ENCODE measurements at regions not wholly inside any gene's neighbourhood (a gene's known extent, or its start where the extent isn't known, plus 50 kb on each side); places are given as distances from the start of the nearest gene placed in this dataset.
"Not testable (repeated sequence)": the region's sequence is repeated elsewhere in the genome, so short reads cannot be mapped to it uniquely, and the experiment has no call there.

GRCh38 chr6:88499845-88500699, 333.9 kb upstream of the CNR1 start:
- CTCF ChIA-PET = no interaction called here
- Histone ChIP-seq H3K9me3 (ENCODE audit: insufficient read depth, low read depth) (no peaks in the 10 kb centered on the region), H3K4me1 (replicated peaks; ENCODE audit: insufficient read depth) (no peaks in the 10 kb centered on the region), H3F3A (ENCODE audit: insufficient read depth, low read depth) (no peaks in the 10 kb centered on the region), H2AFZ (no peak overlapping the region), H3K4me2 (no peak overlapping the region), H3K27ac (no peak overlapping the region), H3K9me2 (ENCODE audit: insufficient read depth) (no peaks in the 10 kb centered on the region), H4K20me1 (ENCODE audit: insufficient read depth) (no peaks in the 10 kb centered on the region), H3K27me3 (ENCODE audit: insufficient read depth, low read depth) (peaks cover 4% of the 10 kb centered on the region; the same call in 1 of the 2 replicates), H3K4me3 (no peak overlapping the region), H3K36me3 (ENCODE audit: low read depth) (no peaks in the 10 kb centered on the region), H3K79me2 (ENCODE audit: low read depth) (no peaks in the 10 kb centered on the region)
- BruUV-seq (replicated peaks) = no TSS peak
- POLR2A ChIA-PET (ENCODE audit: unreplicated experiment) = no interaction called here
- intact Hi-C loops (cut with micrococcal nuclease; ENCODE audit: unreplicated experiment) = no loop called here
- no peak for DNase-seq
- TF ChIP-seq CTCF (conservative IDR thresholded peaks at IDR 0.05) (no peak), EZH2 (IDR thresholded peaks at IDR 0.05; ENCODE audit: low read depth) (no peak)

GRCh38 chr6:88499436-88499835, 333.3 kb upstream of the CNR1 start:
- Histone ChIP-seq H3K27me3 (ENCODE audit: insufficient read depth, low read depth) (peaks cover 4% of the 10 kb centered on the region; the same call in 1 of the 2 replicates), H3K9me3 (ENCODE audit: insufficient read depth, low read depth) (no peaks in the 10 kb centered on the region), H3K4me3 (no peak overlapping the region), H3K27ac (no peak overlapping the region), H2AFZ (no peak overlapping the region), H3K4me2 (no peak overlapping the region), H3K9me2 (ENCODE audit: insufficient read depth) (no peaks in the 10 kb centered on the region), H3K36me3 (ENCODE audit: low read depth) (no peaks in the 10 kb centered on the region), H3K4me1 (replicated peaks; ENCODE audit: insufficient read depth) (no peaks in the 10 kb centered on the region), H3F3A (ENCODE audit: insufficient read depth, low read depth) (no peaks in the 10 kb centered on the region), H4K20me1 (ENCODE audit: insufficient read depth) (no peaks in the 10 kb centered on the region), H3K79me2 (ENCODE audit: low read depth) (no peaks in the 10 kb centered on the region)
- no peak for DNase-seq
- CTCF ChIA-PET = no interaction called here
- no TSS peak for BruUV-seq (replicated peaks)
- TF ChIP-seq CTCF (conservative IDR thresholded peaks at IDR 0.05) (no peak), EZH2 (IDR thresholded peaks at IDR 0.05; ENCODE audit: low read depth) (no peak)
- POLR2A ChIA-PET (ENCODE audit: unreplicated experiment) = no interaction called here
- intact Hi-C loops (cut with micrococcal nuclease; ENCODE audit: unreplicated experiment) = no loop called here

- H3K9me2 ChIP-seq (ENCODE audit: insufficient read depth); H4K20me1 ChIP-seq (ENCODE audit: insufficient read depth); CTCF ChIA-PET; H3K79me2 ChIP-seq (ENCODE audit: low read depth); H3K36me3 ChIP-seq (ENCODE audit: low read depth); H3K27ac ChIP-seq; H3K4me1 ChIP-seq (replicated peaks; ENCODE audit: insufficient read depth); H3K9me3 ChIP-seq (ENCODE audit: insufficient read depth, low read depth); BruUV-seq (replicated peaks); H2AFZ ChIP-seq; H3K4me3 ChIP-seq; H3K27me3 ChIP-seq (ENCODE audit: insufficient read depth, low read depth); intact Hi-C loops (cut with micrococcal nuclease; ENCODE audit: unreplicated experiment); H3K4me2 ChIP-seq; DNase-seq; POLR2A ChIA-PET (ENCODE audit: unreplicated experiment); H3F3A ChIP-seq (ENCODE audit: insufficient read depth, low read depth): not testable (repeated sequence)
Measured at GRCh38 chr6:88497403-88497802, 331.3 kb upstream of the CNR1 start.
